WTC11 (cell line): ENCODE measurements at regions not wholly inside any gene's neighbourhood (a gene's known extent, or its start where the extent isn't known, plus 50 kb on each side); places are given as distances from the start of the nearest gene placed in this dataset.
"Not testable (repeated sequence)": the region's sequence is repeated elsewhere in the genome, so short reads cannot be mapped to it uniquely, and the experiment has no call there.

Source experiments
- ATAC-seq: fragments of 200-7000 bp; cut with Tn5 transposase; 2 replicates; pipeline ENCODE4 v1.10.0; 2021; ENCODE audit warnings: mild to moderate bottlenecking, moderate library complexity
- CTCF ChIA-PET: fragments of 300-600 bp; sonication (Branson Sonifier 250); formaldehyde crosslinking; loops from one replicate; lab custom pipeline; 2021; ENCODE audit warnings: antibody characterized with exemption; lab: Charles Lee
- POLR2A ChIA-PET: fragments of 350-600 bp; sonication (Branson Sonifier 250); formaldehyde crosslinking; loops from one replicate; lab custom pipeline; 2021; ENCODE audit warnings: antibody characterized with exemption; lab: Charles Lee
- DNase-seq: peaks from one replicate; pipeline ENCODE4 v3.0.0; 2021; ENCODE audit warnings: low spot score
- H3K27ac Mint-ChIP-seq: 2 replicates; pipeline ENCODE4 v1.8.0; 2021; ENCODE audit warnings: mixed read lengths
- H3K27me3 Mint-ChIP-seq: 2 replicates; pipeline ENCODE4 v1.8.0; 2021; ENCODE audit warnings: low read depth, mild to moderate bottlenecking, moderate library complexity, mixed read lengths
- H3K36me3 Mint-ChIP-seq: 2 replicates; pipeline ENCODE4 v1.8.0; 2021; ENCODE audit warnings: mixed read lengths
- H3K4me1 Mint-ChIP-seq: 2 replicates; pipeline ENCODE4 v1.8.0; 2022; ENCODE audit warnings: mixed read lengths
- H3K4me3 Mint-ChIP-seq: 2 replicates; pipeline ENCODE4 v1.8.0; 2021; ENCODE audit warnings: mild to moderate bottlenecking, moderate library complexity, mixed read lengths
- H3K9me3 Mint-ChIP-seq: 2 replicates; pipeline ENCODE4 v1.8.0; 2021; ENCODE audit warnings: mixed read lengths
- ATF2 ChIP-seq: sonication (generic); formaldehyde crosslinking; IDR thresholded peaks from 2 replicates; pipeline ENCODE4 v1.8.1; 2022; ENCODE audit warnings: low read depth, missing genetic modification reagents, borderline replicate concordance

GRCh38 chr17:16856171-16856570, 115.7 kb downstream of the TNFRSF13B start:
- DNase-seq, H3K4me3 Mint-ChIP-seq, CTCF ChIA-PET, H3K36me3 Mint-ChIP-seq, H3K27me3 Mint-ChIP-seq, H3K9me3 Mint-ChIP-seq, H3K27ac Mint-ChIP-seq, POLR2A ChIA-PET, ATAC-seq, H3K4me1 Mint-ChIP-seq: not testable (repeated sequence)

DNA sequence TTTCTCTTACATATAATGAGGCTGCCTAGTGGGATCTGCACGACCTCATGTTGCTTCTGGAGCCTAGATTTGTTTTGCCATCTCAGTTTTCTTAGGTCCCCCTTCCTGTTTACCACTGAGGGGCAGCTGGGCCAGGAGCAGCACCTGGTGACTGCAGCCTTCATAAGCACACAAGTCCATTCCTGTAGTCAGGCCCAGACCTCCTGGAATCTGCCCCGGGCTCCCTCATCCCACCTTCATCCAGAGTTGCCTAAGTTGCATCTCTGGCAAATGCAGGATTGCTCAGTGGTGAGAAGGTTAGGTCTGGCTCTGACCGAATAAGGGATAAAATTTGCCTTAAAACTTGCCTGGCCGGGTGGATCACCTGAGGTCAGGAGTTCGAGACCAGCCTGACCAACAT, 117.3 kb downstream of the TNFRSF13B start:
- CTCF ChIA-PET, H3K9me3 Mint-ChIP-seq, POLR2A ChIA-PET, DNase-seq, H3K4me3 Mint-ChIP-seq, H3K4me1 Mint-ChIP-seq, H3K27me3 Mint-ChIP-seq, H3K36me3 Mint-ChIP-seq, H3K27ac Mint-ChIP-seq, ATAC-seq: not testable (repeated sequence)

DNA sequence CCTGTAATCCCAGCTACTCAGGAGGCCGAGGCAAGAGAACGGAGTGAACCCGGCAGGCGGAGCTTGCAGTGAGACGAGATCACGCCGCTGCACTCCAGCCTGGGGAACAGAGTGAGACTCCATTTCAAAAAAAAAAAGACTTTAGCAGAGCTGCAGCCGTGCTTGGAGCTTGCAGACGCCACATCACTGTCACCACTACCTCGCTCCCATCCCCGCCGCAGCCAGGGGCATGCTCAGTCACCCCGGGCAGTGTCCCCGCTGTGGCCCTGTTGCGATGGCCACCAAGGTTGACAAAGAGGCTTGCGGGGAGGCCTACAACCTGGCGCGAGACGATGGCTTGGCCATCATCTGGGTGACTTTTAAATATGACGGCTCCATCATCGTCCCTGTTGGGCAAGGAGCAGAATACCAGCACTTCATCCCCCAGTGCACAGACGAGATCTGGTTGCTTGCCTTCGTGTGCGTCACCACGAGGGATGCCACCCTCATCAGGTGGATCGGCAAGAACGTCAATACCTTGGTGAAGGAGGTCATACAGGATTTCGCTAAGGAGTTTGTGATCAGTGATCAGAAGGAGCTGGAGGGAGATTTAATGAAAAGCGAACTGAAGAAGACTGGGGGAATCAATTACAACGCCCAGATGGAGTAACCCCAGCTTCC, 118.1 kb downstream of the TNFRSF13B start:
- no peak overlapping the region for H3K4me3 Mint-ChIP-seq
- DNase-seq = no peak
- TF ChIP-seq ATF2 = no peak
- TF ChIP-seq, all 79 proteins: peak for 0
- H3K9me3 Mint-ChIP-seq = no peaks in the 10 kb centered on the region
- peaks cover 4% of the 10 kb centered on the region; the same call in 1 of the 2 replicates for H3K4me1 Mint-ChIP-seq
- H3K27me3 Mint-ChIP-seq = no peaks in the 10 kb centered on the region
- POLR2A ChIA-PET = no interaction called here
- CTCF ChIA-PET = no interaction called here
- H3K27ac Mint-ChIP-seq = peak overlapping the region; percentile 53; the same call in 1 of the 2 replicates
- no peaks in the 10 kb centered on the region for H3K36me3 Mint-ChIP-seq
- no peak for ATAC-seq

DNA sequence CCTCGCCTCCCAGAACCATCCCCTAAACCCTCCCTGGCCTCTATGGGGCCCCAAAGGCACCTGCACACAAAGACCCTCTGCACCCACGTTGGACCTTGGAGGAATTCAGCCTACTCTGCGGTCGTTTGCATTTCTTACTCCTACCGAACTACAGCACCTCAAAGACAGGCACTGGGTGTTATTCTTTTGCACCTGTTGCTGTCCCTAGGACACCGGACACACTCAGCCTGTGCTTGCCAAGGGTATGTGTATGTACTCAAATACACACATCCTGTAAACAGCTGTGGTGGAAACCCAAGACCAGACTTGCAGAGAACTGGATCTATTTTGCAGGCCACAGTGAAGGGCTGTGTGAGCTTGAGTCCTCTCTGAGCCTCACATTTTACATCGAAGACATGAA, 122.1 kb downstream of the TNFRSF13B start:
- H3K27me3 Mint-ChIP-seq, POLR2A ChIA-PET, CTCF ChIA-PET: not testable (repeated sequence)

DNA sequence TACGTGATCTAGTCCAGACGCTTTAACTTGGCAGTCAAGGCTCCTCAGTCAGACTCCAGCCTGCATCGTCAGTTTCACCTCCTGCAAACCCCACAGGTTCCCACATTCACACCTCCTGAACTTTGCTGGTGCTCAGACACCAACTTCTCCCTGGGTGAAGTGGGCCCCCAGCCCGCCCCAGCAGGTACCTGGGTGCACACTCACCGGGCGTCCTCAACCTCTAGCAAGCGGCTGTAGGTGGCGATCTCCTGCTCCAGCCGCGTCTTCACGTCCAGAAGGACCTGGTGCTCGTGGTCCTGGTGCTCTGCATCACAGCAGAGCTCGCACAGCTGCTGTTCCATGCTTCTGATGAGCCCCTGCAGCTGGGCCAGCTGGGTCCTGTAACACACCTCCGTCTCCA, 122.9 kb downstream of the TNFRSF13B start:
- H3K27me3 Mint-ChIP-seq, DNase-seq, ATAC-seq, H3K4me1 Mint-ChIP-seq, H3K27ac Mint-ChIP-seq, CTCF ChIA-PET, H3K4me3 Mint-ChIP-seq, H3K9me3 Mint-ChIP-seq, POLR2A ChIA-PET, H3K36me3 Mint-ChIP-seq: not testable (repeated sequence)

More for the DNA sequence above, 122.1 kb downstream of the TNFRSF13B start:
- not testable (repeated sequence) for ATAC-seq, H3K4me3 Mint-ChIP-seq, H3K36me3 Mint-ChIP-seq, H3K27ac Mint-ChIP-seq, DNase-seq, H3K9me3 Mint-ChIP-seq, H3K4me1 Mint-ChIP-seq

DNA sequence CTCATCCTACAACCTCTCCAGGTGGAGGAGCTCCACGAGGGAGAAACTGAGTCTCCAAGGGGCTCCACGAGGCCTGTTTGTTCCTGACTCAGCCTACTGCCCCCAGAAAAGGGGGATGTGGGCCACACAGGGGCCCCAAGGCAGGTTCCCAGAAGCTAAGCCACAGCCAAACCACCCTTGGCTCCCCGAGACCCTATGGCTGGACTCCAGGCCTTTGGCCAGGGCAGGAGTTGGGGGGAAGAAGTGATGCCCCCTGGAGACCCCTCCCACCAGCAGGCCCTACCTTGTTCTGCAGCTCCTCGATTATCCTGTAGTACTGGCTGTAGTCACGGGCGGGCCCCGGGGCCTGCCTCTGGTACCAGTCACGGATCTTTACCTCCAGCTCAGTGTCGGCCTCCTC, 126.8 kb downstream of the TNFRSF13B start:
- H3K27ac Mint-ChIP-seq, ATAC-seq, H3K4me3 Mint-ChIP-seq, H3K27me3 Mint-ChIP-seq, POLR2A ChIA-PET, H3K36me3 Mint-ChIP-seq, DNase-seq, CTCF ChIA-PET, H3K4me1 Mint-ChIP-seq, H3K9me3 Mint-ChIP-seq: not testable (repeated sequence)

DNA sequence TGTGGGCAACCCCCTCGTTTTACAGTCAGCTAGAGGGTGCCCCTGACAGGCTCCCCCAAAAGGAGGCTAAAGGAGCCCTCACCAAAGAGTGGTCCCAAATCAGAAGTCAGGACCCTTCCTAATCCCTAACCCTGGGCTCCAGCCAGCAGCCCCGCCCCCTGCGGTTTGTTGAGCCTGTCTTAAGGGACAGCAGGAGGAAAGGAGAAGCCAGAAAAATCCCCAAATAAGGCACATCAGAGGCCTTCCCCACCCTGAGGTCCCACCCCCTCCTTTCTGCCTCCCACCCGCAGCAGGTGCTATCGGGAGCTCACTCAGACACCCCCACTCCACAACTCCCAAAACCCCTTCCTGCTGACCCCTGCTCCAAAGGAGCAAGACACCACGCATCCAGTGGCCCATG, 127.2 kb downstream of the TNFRSF13B start:
- POLR2A ChIA-PET, H3K27ac Mint-ChIP-seq, H3K9me3 Mint-ChIP-seq, H3K27me3 Mint-ChIP-seq, H3K4me1 Mint-ChIP-seq, H3K36me3 Mint-ChIP-seq, H3K4me3 Mint-ChIP-seq, ATAC-seq, CTCF ChIA-PET, DNase-seq: not testable (repeated sequence)

DNA sequence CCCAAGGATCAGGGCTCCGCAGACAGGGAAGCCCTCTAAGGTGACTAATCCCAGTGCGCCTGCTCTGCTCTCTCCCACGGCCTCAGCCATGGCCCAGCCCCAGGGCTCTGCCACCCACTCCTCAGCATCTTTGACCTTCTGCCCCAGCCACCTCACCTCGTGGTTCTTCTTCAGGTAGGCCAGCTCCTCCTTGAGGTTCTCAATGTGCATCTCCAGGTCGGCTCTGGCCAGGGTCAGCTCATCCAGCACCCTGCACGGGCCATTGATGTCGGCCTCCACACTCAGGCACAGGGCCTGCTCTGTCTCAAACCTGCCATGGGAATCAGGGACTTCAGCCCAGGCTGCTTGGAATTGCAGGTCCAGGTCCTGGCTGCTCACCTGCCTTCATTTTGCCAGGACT, 128.4 kb downstream of the TNFRSF13B start:
- H3K36me3 Mint-ChIP-seq, CTCF ChIA-PET, H3K9me3 Mint-ChIP-seq, H3K4me1 Mint-ChIP-seq, ATAC-seq, DNase-seq, H3K27me3 Mint-ChIP-seq, H3K27ac Mint-ChIP-seq, H3K4me3 Mint-ChIP-seq, POLR2A ChIA-PET: not testable (repeated sequence)

DNA sequence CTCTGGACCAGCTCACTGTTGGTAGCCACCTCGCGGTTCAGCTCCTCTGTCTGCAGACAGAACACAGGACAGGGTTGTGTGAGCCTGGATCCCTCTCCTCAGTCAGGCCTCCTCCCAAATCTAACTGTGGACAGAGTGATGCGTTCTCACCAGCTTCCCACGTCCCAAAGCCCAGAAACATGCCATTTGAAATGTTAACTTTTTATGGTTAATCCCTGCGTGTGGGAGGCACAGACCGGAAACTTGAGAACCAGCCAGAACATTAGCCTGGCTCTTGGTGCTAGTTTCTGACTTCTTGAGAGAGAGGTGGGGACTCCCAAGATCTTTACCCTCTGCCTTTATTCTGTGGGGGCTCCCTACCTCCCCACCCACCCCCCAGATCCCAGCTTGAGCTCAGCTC, 129.6 kb downstream of the TNFRSF13B start:
- ATAC-seq, H3K36me3 Mint-ChIP-seq, POLR2A ChIA-PET, H3K27me3 Mint-ChIP-seq, H3K4me3 Mint-ChIP-seq, H3K9me3 Mint-ChIP-seq, DNase-seq, H3K4me1 Mint-ChIP-seq, H3K27ac Mint-ChIP-seq, CTCF ChIA-PET: not testable (repeated sequence)

DNA sequence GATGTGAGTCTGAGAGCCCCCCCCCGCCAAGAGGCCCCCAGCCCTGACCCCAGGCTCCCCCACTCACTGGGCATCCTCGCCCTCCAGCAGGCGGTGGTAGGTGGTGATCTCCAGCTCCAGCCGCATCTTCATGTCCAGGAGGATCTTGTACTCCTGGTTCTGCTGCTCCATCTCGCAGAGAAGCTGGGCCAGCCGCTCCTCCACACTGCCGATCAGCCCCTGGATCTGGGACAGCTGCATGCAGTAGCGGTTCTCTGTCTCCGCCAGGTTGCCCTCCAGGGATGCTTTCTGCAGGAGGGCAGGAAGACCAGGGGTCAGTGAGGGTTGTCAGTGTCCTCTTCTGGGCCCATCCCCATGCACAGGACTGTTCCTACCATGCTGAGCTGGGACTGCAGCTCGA, 130.0 kb downstream of the TNFRSF13B start:
- H3K9me3 Mint-ChIP-seq, H3K4me1 Mint-ChIP-seq, H3K27ac Mint-ChIP-seq, DNase-seq, H3K36me3 Mint-ChIP-seq, H3K4me3 Mint-ChIP-seq, CTCF ChIA-PET, POLR2A ChIA-PET, ATAC-seq, H3K27me3 Mint-ChIP-seq: not testable (repeated sequence)

DNA sequence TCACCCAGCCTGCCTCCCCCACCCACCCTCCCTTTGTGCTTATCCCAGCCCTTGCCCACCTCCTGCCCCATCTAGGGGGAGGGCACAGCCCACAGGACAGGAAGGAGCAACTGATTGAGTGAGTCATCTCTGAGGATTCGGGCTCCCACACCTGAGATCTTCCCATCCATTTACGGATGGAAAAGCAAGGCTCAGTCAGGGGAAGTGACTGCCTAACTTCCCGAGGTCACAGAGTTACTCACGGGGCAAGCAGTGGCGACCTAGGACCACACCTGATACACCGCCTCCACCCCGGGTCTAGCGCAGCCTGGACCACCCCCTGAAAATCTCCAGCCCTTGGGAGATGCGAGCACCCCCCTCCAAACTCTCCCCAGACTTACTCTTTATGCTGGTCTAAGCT, 131.7 kb downstream of the TNFRSF13B start:
- H3K27ac Mint-ChIP-seq, H3K4me1 Mint-ChIP-seq, H3K9me3 Mint-ChIP-seq, H3K27me3 Mint-ChIP-seq, H3K36me3 Mint-ChIP-seq, H3K4me3 Mint-ChIP-seq, CTCF ChIA-PET, ATAC-seq, DNase-seq, POLR2A ChIA-PET: not testable (repeated sequence)
